Neural progenitor cell (in vitro differentiated cells): ENCODE measurements at regions not wholly inside any gene's neighbourhood (a gene's known extent, or its start where the extent isn't known, plus 50 kb on each side); places are given as distances from the start of the nearest gene placed in this dataset.

ENCODE experiments used
- CTCF ChIP-seq: fragments of 200-600 bp; sonication (generic); IDR thresholded peaks from 2 replicates; pipeline ENCODE4 v1.5.1; 2017; ENCODE audit warnings: antibody characterized with exemption, mild to moderate bottlenecking
- EZH2 ChIP-seq: fragments of 200-600 bp; sonication (generic); IDR thresholded peaks from 2 replicates; pipeline ENCODE4 v1.6.1; 2017; ENCODE audit warnings: antibody characterized with exemption, mild to moderate bottlenecking, moderate library complexity

GRCh38 chr11:129316781-129317180 lies 58.9 kb upstream of the BARX2 start:
- TF ChIP-seq EZH2: no peak
- TF ChIP-seq CTCF: no peak
